ENCODE measurements at regions not wholly inside any gene's neighbourhood (a gene's known extent, or its start where the extent isn't known, plus 50 kb on each side); places are given as distances from the start of the nearest gene placed in this dataset.

GRCh38 chr10:88073682-88074081 is 210.3 kb downstream of the PTEN start:
- TF ChIP-seq, protein P1, sequence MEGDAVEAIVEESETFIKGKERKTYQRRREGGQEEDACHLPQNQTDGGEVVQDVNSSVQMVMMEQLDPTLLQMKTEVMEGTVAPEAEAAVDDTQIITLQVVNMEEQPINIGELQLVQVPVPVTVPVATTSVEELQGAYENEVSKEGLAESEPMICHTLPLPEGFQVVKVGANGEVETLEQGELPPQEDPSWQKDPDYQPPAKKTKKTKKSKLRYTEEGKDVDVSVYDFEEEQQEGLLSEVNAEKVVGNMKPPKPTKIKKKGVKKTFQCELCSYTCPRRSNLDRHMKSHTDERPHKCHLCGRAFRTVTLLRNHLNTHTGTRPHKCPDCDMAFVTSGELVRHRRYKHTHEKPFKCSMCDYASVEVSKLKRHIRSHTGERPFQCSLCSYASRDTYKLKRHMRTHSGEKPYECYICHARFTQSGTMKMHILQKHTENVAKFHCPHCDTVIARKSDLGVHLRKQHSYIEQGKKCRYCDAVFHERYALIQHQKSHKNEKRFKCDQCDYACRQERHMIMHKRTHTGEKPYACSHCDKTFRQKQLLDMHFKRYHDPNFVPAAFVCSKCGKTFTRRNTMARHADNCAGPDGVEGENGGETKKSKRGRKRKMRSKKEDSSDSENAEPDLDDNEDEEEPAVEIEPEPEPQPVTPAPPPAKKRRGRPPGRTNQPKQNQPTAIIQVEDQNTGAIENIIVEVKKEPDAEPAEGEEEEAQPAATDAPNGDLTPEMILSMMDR (IDR thresholded peaks at IDR 0.05; ENCODE audit: low read depth, low read length, poor library complexity, severe bottlenecking) = no peak
- no peak for TF ChIP-seq EZH2phosphoT487 (IDR thresholded peaks at IDR 0.05; ENCODE audit: borderline replicate concordance, low read length)

Measured in DOHH2 (cell line).